ENCODE measurements at regions not wholly inside any gene's neighbourhood (a gene's known extent, or its start where the extent isn't known, plus 50 kb on each side); places are given as distances from the start of the nearest gene placed in this dataset.

DNA sequence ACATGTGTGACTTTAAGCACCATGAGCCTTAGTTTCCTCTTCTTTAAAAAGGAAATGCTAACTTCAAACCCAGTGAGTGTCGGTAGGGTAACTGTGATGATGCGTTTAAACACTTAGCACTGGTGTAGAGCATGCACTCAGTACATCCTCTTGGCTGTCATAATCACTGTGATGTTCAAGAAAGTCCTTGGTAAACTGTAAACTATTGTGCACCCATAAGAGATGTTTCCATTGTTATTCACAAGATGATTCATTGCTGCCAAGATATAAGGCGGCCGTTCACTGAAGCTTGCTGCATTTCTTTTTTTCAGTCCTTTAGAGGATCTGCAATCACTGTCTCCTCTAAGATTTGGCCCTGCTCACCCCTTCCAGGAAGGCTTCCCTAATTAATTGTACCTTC lies 61.8 kb upstream of the DAB1 start:
- ATAC-seq (no peak), DNase-seq (no peak)
- TF ChIP-seq POLR2A (IDR thresholded peaks at IDR 0.05) = no peak
- TF ChIP-seq, protein P1, sequence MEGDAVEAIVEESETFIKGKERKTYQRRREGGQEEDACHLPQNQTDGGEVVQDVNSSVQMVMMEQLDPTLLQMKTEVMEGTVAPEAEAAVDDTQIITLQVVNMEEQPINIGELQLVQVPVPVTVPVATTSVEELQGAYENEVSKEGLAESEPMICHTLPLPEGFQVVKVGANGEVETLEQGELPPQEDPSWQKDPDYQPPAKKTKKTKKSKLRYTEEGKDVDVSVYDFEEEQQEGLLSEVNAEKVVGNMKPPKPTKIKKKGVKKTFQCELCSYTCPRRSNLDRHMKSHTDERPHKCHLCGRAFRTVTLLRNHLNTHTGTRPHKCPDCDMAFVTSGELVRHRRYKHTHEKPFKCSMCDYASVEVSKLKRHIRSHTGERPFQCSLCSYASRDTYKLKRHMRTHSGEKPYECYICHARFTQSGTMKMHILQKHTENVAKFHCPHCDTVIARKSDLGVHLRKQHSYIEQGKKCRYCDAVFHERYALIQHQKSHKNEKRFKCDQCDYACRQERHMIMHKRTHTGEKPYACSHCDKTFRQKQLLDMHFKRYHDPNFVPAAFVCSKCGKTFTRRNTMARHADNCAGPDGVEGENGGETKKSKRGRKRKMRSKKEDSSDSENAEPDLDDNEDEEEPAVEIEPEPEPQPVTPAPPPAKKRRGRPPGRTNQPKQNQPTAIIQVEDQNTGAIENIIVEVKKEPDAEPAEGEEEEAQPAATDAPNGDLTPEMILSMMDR (IDR thresholded peaks at IDR 0.05) = no peak
- intact Hi-C loops (cut with DNase I) = no loop called here
- WGBS, 2 donors = 38 to 51% methylated on average over 4 of the region's 4 CpGs
- no peaks in the 10 kb centered on the region for H3K27me3 ChIP-seq
- H3K27ac ChIP-seq = no peak overlapping the region
- H3K4me3 ChIP-seq = no peak overlapping the region
- no peaks in the 10 kb centered on the region for H3K36me3 ChIP-seq (replicated peaks in 1 of 2; ENCODE audit: insufficient read depth in 1 of 2, low read depth in 2 of 2)
- no peaks in the 10 kb centered on the region for H3K4me1 ChIP-seq
- no peaks in the 10 kb centered on the region for H3K9me3 ChIP-seq

DNA sequence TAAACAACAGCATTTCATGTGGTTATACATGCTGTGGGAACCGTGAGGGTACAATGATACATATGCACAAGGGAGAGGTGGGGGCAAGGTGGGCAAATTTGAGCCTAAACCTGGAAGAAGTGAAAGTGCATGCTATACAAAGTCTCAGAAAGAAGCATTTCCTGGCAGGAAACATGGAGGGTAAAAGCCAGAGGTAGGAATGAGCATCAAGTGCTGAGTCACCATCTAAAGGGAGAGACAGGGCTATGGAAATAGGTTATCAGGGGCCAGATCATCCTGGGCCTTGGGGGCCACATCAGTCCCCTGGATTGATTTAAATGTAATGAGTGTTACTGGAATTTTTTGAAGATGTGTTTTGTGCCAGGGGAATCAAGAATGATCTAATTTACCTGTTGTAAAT lies 60.1 kb upstream of the DAB1 start:
- H3K27ac ChIP-seq = no peak overlapping the region
- no peaks in the 10 kb centered on the region for H3K4me1 ChIP-seq
- 75 to 91% methylated on average over 1 of the region's 1 CpG for WGBS, 2 donors
- ATAC-seq = no peak
- H3K36me3 ChIP-seq (replicated peaks in 1 of 2; ENCODE audit: insufficient read depth in 1 of 2, low read depth in 2 of 2) = no peaks in the 10 kb centered on the region
- no peaks in the 10 kb centered on the region for H3K27me3 ChIP-seq
- no peak overlapping the region for H3K4me3 ChIP-seq
- no peak for DNase-seq
- no peaks in the 10 kb centered on the region for H3K9me3 ChIP-seq
- intact Hi-C loops (cut with DNase I) = no loop called here
- TF ChIP-seq POLR2A (IDR thresholded peaks at IDR 0.05) = no peak
- TF ChIP-seq, protein P1 (IDR thresholded peaks at IDR 0.05) = no peak

DNA sequence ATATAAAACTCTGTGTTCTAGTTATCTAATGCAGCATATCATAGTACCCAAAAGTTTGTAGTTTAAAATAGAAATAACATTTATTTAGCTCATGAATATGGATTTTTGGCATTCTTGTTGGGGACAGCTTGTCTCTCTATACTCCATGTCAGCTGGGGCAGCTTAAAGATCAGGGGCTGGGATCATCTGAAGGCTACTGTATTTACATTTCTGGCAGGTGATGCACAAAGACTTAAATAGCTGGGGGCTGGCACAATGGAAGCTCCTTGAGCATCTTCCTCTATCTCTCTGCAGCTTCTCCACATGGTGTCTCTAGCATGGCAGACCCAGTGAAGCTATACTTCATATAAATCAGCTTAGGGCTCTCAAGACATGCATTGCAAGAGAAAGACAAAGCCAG lies 55.6 kb upstream of the DAB1 start:
- no peak overlapping the region for H3K4me3 ChIP-seq
- H3K36me3 ChIP-seq (replicated peaks in 1 of 2; ENCODE audit: insufficient read depth in 1 of 2, low read depth in 2 of 2) = no peaks in the 10 kb centered on the region
- H3K4me1 ChIP-seq = no peaks in the 10 kb centered on the region
- no peaks in the 10 kb centered on the region for H3K9me3 ChIP-seq
- ATAC-seq (no peak), DNase-seq (no peak)
- intact Hi-C loops (cut with DNase I) = no loop called here
- H3K27me3 ChIP-seq = no peaks in the 10 kb centered on the region
- TF ChIP-seq, protein P1 (IDR thresholded peaks at IDR 0.05) = no peak
- TF ChIP-seq POLR2A (IDR thresholded peaks at IDR 0.05) = no peak
- H3K27ac ChIP-seq = no peak overlapping the region

DNA sequence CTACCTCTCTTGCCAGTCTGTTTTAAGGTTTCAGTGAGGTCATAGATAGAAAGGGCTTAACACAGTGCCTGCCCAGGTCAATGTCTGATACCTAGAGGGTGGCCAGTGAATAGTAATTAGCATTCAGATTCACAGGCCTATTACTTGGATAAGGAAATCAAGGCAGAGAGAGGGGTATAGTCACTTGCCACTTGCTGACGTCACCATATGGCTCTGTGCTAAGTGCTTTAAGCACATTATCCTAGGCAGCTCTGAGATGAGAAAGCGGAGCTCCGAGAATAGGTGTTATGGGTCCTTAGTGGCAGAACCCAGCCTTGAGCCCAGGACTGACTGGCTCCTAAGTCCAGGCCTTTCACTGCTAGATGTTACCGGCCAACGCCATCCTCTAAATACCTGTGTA lies 51.5 kb upstream of the DAB1 start:
- WGBS, 2 donors = 83 to 85% methylated on average over 5 of the region's 5 CpGs

DNA sequence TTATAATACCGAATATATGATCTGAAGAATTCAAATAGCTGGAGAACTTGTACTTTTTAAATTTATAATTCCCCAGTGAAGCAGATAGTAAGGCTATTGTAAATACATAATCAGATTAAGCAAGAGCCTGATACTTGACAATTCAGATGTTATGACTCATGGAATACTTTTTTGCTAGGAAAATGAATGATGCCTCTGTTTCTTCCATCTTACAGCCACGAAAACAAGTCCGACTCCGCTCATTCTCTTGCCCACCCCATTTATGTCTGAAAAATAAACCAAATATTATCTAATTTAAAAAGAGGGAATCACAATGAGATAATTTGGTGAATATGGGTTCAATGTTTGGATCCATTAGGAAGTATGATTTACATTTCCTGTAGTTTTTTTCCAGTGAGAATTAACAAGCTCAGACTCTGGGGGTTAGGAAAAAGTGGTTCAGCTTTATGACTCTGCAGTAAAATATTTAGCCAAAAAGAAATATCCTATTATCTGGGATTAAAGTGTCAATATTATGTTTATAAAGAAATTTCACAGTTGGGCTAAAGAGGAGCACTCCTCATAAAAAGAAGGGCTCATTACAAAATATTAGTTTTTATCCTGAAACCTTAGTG lies 50.4 kb upstream of the DAB1 start:
- no peak overlapping the region for H3K27ac ChIP-seq
- H3K27me3 ChIP-seq = no peaks in the 10 kb centered on the region
- no peak overlapping the region for H3K4me3 ChIP-seq
- no peaks in the 10 kb centered on the region for H3K4me1 ChIP-seq
- WGBS, 2 donors = 70 to 78% methylated on average over 4 of the region's 4 CpGs
- intact Hi-C loops (cut with DNase I) = no loop called here
- TF ChIP-seq, protein P1 (IDR thresholded peaks at IDR 0.05) = no peak
- no peak for TF ChIP-seq POLR2A (IDR thresholded peaks at IDR 0.05)
- ATAC-seq (no peak), DNase-seq (no peak)
- H3K36me3 ChIP-seq (replicated peaks in 1 of 2; ENCODE audit: insufficient read depth in 1 of 2, low read depth in 2 of 2) = no peaks in the 10 kb centered on the region
- H3K9me3 ChIP-seq = no peaks in the 10 kb centered on the region

More for the DNA sequence above, 51.5 kb upstream of the DAB1 start:
- intact Hi-C loops (cut with DNase I) = no loop called here
- no peak overlapping the region for H3K27ac ChIP-seq
- TF ChIP-seq, protein P1 (IDR thresholded peaks at IDR 0.05) = no peak
- TF ChIP-seq POLR2A (IDR thresholded peaks at IDR 0.05) = no peak
- DNase-seq (no peak), ATAC-seq (no peak)
- no peaks in the 10 kb centered on the region for H3K4me1 ChIP-seq
- no peak overlapping the region for H3K4me3 ChIP-seq
- H3K36me3 ChIP-seq (replicated peaks in 1 of 2; ENCODE audit: insufficient read depth in 1 of 2, low read depth in 2 of 2) = no peaks in the 10 kb centered on the region
- no peaks in the 10 kb centered on the region for H3K9me3 ChIP-seq
- H3K27me3 ChIP-seq = no peaks in the 10 kb centered on the region

All from body of pancreas (tissue), 4 donors.